Stimulated activated effector memory CD8-positive, alpha-beta T cell treated with anti-CD3 and anti-CD28 coated beads, Interleukin-12 subunit alpha, Interleukin-12 subunit beta, amount 100 ng/mL, for 72 hours (primary cell): ENCODE measurements at regions not wholly inside any gene's neighbourhood (a gene's known extent, or its start where the extent isn't known, plus 50 kb on each side); places are given as distances from the start of the nearest gene placed in this dataset.

Experiments
- ATAC-seq: fragments of 150-1000 bp; cut with Tn5 transposase; 2 replicates; pipeline ENCODE4 v1.10.0; 2021
- DNase-seq, 2 donors: peaks; one replicate each; pipeline ENCODE4 v3.0.0; 2021 to 2022; ENCODE audit warnings: low spot score in 2 of 2
- H3K27ac Mint-ChIP-seq: one replicate; pipeline ENCODE4 v1.8.0; 2022; ENCODE audit warnings: mild to moderate bottlenecking, mixed read lengths
- H3K36me3 Mint-ChIP-seq: one replicate; pipeline ENCODE4 v1.8.0; 2022; ENCODE audit warnings: mild to moderate bottlenecking, mixed read lengths
- H3K4me1 Mint-ChIP-seq: one replicate; pipeline ENCODE4 v1.8.0; 2022; ENCODE audit warnings: mixed read lengths
- H3K4me3 Mint-ChIP-seq: one replicate; pipeline ENCODE4 v1.8.0; 2022; ENCODE audit warnings: mild to moderate bottlenecking, mixed read lengths
- H3K9me3 Mint-ChIP-seq: one replicate; pipeline ENCODE4 v1.8.0; 2022; ENCODE audit warnings: mixed read lengths

- Mint-ChIP-seq H3K9me3 (peaks cover 6% of the 10 kb centered on the region), H3K4me1 (peaks cover 39% of the 10 kb centered on the region), H3K36me3 (no peaks in the 10 kb centered on the region), H3K4me3 (no peak overlapping the region), H3K27ac (peak overlapping the region; percentile 98)
- DNase-seq = no peak
- ATAC-seq = no peak
Measured at GRCh38 chrX:39308126-39308525, 506.9 kb downstream of the MID1IP1 start.

- ATAC-seq (peak; percentile 98), DNase-seq (peak; percentile 10 to 50)
- Mint-ChIP-seq H3K4me1 (peaks cover 39% of the 10 kb centered on the region), H3K27ac (peak overlapping the region; percentile 98), H3K4me3 (peak overlapping the region; percentile 66), H3K36me3 (no peaks in the 10 kb centered on the region), H3K9me3 (peaks cover 6% of the 10 kb centered on the region)
Measured at GRCh38 chrX:39309018-39309635, 507.9 kb downstream of the MID1IP1 start.

GRCh38 chrX:39309721-39310152 lies 508.5 kb downstream of the MID1IP1 start:
- H3K27ac Mint-ChIP-seq = peak overlapping the region; percentile 98
- DNase-seq (peak in 1 of 2 donors; percentile 48), ATAC-seq (peak; percentile 75)
- H3K4me1 Mint-ChIP-seq = peaks cover 39% of the 10 kb centered on the region
- H3K4me3 Mint-ChIP-seq = peak overlapping the region; percentile 66
- no peaks in the 10 kb centered on the region for H3K36me3 Mint-ChIP-seq
- peaks cover 6% of the 10 kb centered on the region for H3K9me3 Mint-ChIP-seq

GRCh38 chrX:39310891-39311290 lies 509.6 kb downstream of the MID1IP1 start:
- H3K4me3 Mint-ChIP-seq = no peak overlapping the region
- DNase-seq (no peak), ATAC-seq (no peak)
- H3K4me1 Mint-ChIP-seq = peaks cover 34% of the 10 kb centered on the region
- peak overlapping the region; percentile 98 for H3K27ac Mint-ChIP-seq
- H3K36me3 Mint-ChIP-seq = peaks cover 2% of the 10 kb centered on the region
- H3K9me3 Mint-ChIP-seq = peaks cover 6% of the 10 kb centered on the region

GRCh38 chrX:39311646-39312045 lies 510.4 kb downstream of the MID1IP1 start:
- H3K27ac Mint-ChIP-seq = peak overlapping the region; percentile 98
- no peak overlapping the region for H3K4me3 Mint-ChIP-seq
- DNase-seq = no peak
- H3K36me3 Mint-ChIP-seq = peaks cover 6% of the 10 kb centered on the region
- H3K4me1 Mint-ChIP-seq = peaks cover 34% of the 10 kb centered on the region
- no peak for ATAC-seq
- peaks cover 9% of the 10 kb centered on the region for H3K9me3 Mint-ChIP-seq

- no peak overlapping the region for H3K27ac Mint-ChIP-seq
- H3K36me3 Mint-ChIP-seq = peaks cover 6% of the 10 kb centered on the region
- H3K4me1 Mint-ChIP-seq = peaks cover 27% of the 10 kb centered on the region
- H3K4me3 Mint-ChIP-seq = no peak overlapping the region
- peaks cover 9% of the 10 kb centered on the region for H3K9me3 Mint-ChIP-seq
- DNase-seq = no peak
- ATAC-seq = no peak
Measured at GRCh38 chrX:39313146-39313545, 511.9 kb downstream of the MID1IP1 start.

- no peak overlapping the region for H3K4me3 Mint-ChIP-seq
- DNase-seq (no peak), ATAC-seq (no peak)
- H3K4me1 Mint-ChIP-seq = no peaks in the 10 kb centered on the region
- H3K9me3 Mint-ChIP-seq = peaks cover 4% of the 10 kb centered on the region
- no peak overlapping the region for H3K27ac Mint-ChIP-seq
- H3K36me3 Mint-ChIP-seq = peaks cover 6% of the 10 kb centered on the region
Measured at GRCh38 chrX:39318506-39319343, 517.5 kb downstream of the MID1IP1 start.

- ATAC-seq (no peak), DNase-seq (no peak)
- H3K9me3 Mint-ChIP-seq = peaks cover 4% of the 10 kb centered on the region
- no peak overlapping the region for H3K4me3 Mint-ChIP-seq
- H3K36me3 Mint-ChIP-seq = peaks cover 6% of the 10 kb centered on the region
- H3K4me1 Mint-ChIP-seq = no peaks in the 10 kb centered on the region
- H3K27ac Mint-ChIP-seq = no peak overlapping the region
Measured at GRCh38 chrX:39320165-39320564, 518.9 kb downstream of the MID1IP1 start.

- ATAC-seq (no peak), DNase-seq (no peak)
- Mint-ChIP-seq H3K4me3 (no peak overlapping the region), H3K36me3 (no peaks in the 10 kb centered on the region), H3K4me1 (peaks cover 9% of the 10 kb centered on the region), H3K27ac (no peak overlapping the region), H3K9me3 (no peaks in the 10 kb centered on the region)
Measured at GRCh38 chrX:39322496-39322895, 521.2 kb downstream of the MID1IP1 start.

GRCh38 chrX:39324233-39324930 lies 523.1 kb downstream of the MID1IP1 start:
- H3K9me3 Mint-ChIP-seq = no peaks in the 10 kb centered on the region
- ATAC-seq (no peak), DNase-seq (no peak)
- H3K36me3 Mint-ChIP-seq = no peaks in the 10 kb centered on the region
- H3K4me3 Mint-ChIP-seq = peak overlapping the region; percentile 13
- no peak overlapping the region for H3K27ac Mint-ChIP-seq
- peaks cover 19% of the 10 kb centered on the region for H3K4me1 Mint-ChIP-seq

- ATAC-seq (no peak), DNase-seq (no peak)
- Mint-ChIP-seq H3K4me1 (peaks cover 36% of the 10 kb centered on the region), H3K36me3 (no peaks in the 10 kb centered on the region), H3K9me3 (no peaks in the 10 kb centered on the region), H3K27ac (peak overlapping the region; percentile 62), H3K4me3 (peak overlapping the region; percentile 36)
Measured at GRCh38 chrX:39327255-39327654, 526.0 kb downstream of the MID1IP1 start.

GRCh38 chrX:39327705-39328104 lies 526.4 kb downstream of the MID1IP1 start:
- H3K27ac Mint-ChIP-seq = peak overlapping the region; percentile 62
- DNase-seq (no peak), ATAC-seq (no peak)
- H3K4me1 Mint-ChIP-seq = peaks cover 40% of the 10 kb centered on the region
- peak overlapping the region; percentile 36 for H3K4me3 Mint-ChIP-seq
- H3K9me3 Mint-ChIP-seq = no peaks in the 10 kb centered on the region
- no peaks in the 10 kb centered on the region for H3K36me3 Mint-ChIP-seq

- ATAC-seq (no peak), DNase-seq (no peak)
- H3K9me3 Mint-ChIP-seq = no peaks in the 10 kb centered on the region
- H3K36me3 Mint-ChIP-seq = no peaks in the 10 kb centered on the region
- no peak overlapping the region for H3K27ac Mint-ChIP-seq
- H3K4me1 Mint-ChIP-seq = peaks cover 40% of the 10 kb centered on the region
- H3K4me3 Mint-ChIP-seq = no peak overlapping the region
Measured at GRCh38 chrX:39328661-39329060, 527.4 kb downstream of the MID1IP1 start.

- Mint-ChIP-seq H3K4me3 (no peak overlapping the region), H3K9me3 (no peaks in the 10 kb centered on the region), H3K36me3 (no peaks in the 10 kb centered on the region), H3K27ac (peak overlapping the region; percentile 2), H3K4me1 (peaks cover 40% of the 10 kb centered on the region)
- DNase-seq (no peak), ATAC-seq (peak; percentile 98)
Measured at GRCh38 chrX:39331082-39331704, 529.9 kb downstream of the MID1IP1 start.

GRCh38 chrX:39333451-39333850 lies 532.2 kb downstream of the MID1IP1 start:
- H3K27ac Mint-ChIP-seq = no peak overlapping the region
- ATAC-seq = no peak
- no peaks in the 10 kb centered on the region for H3K9me3 Mint-ChIP-seq
- H3K4me1 Mint-ChIP-seq = peaks cover 39% of the 10 kb centered on the region
- no peak overlapping the region for H3K4me3 Mint-ChIP-seq
- DNase-seq = no peak
- H3K36me3 Mint-ChIP-seq = no peaks in the 10 kb centered on the region
